COLO668 (cell line): ENCODE measurements at regions not wholly inside any gene's neighbourhood (a gene's known extent, or its start where the extent isn't known, plus 50 kb on each side); places are given as distances from the start of the nearest gene placed in this dataset.
"Not testable (repeated sequence)": the region's sequence is repeated elsewhere in the genome, so short reads cannot be mapped to it uniquely, and the experiment has no call there.

ENCODE experiments used
- DNase-seq: peaks from one replicate; lab custom pipeline; 2025; ENCODE audit not compliant: unreplicated experiment; lab: John Stamatoyannopoulos, UW

GRCh38 chr7:113405296-113406056 lies 287.1 kb upstream of the SMIM30 start:
- no peak for DNase-seq

GRCh38 chr7:113404245-113404644 lies 285.9 kb upstream of the SMIM30 start:
- no peak for DNase-seq

GRCh38 chr7:113402482-113402881 lies 284.1 kb upstream of the SMIM30 start:
- no peak for DNase-seq

- no peak for DNase-seq
Measured at GRCh38 chr7:113402005-113402404, 283.7 kb upstream of the SMIM30 start.

- no peak for DNase-seq
Measured at GRCh38 chr7:113394856-113395255, 276.5 kb upstream of the SMIM30 start.

- no peak for DNase-seq
Measured at GRCh38 chr7:113392841-113393540, 274.6 kb upstream of the SMIM30 start.

GRCh38 chr7:113392421-113392820 lies 274.1 kb upstream of the SMIM30 start:
- no peak for DNase-seq

GRCh38 chr7:113389112-113389646 lies 270.8 kb upstream of the SMIM30 start:
- no peak for DNase-seq

- no peak for DNase-seq
Measured at GRCh38 chr7:113383638-113384037, 265.3 kb upstream of the SMIM30 start.

- no peak for DNase-seq
Measured at GRCh38 chr7:113379746-113380145, 261.4 kb upstream of the SMIM30 start.

GRCh38 chr7:113374955-113375354 lies 256.6 kb upstream of the SMIM30 start:
- DNase-seq: no peak

GRCh38 chr7:113373863-113374262 lies 255.5 kb upstream of the SMIM30 start:
- DNase-seq: no peak

GRCh38 chr7:113371416-113372043 lies 253.2 kb upstream of the SMIM30 start:
- DNase-seq: no peak

GRCh38 chr7:113370910-113371309 lies 252.6 kb upstream of the SMIM30 start:
- no peak for DNase-seq

GRCh38 chr7:113368256-113368655 lies 249.9 kb upstream of the SMIM30 start:
- DNase-seq: no peak

GRCh38 chr7:113367041-113367586 lies 248.8 kb upstream of the SMIM30 start:
- DNase-seq: no peak

- DNase-seq: no peak
Measured at GRCh38 chr7:113366122-113366521, 247.8 kb upstream of the SMIM30 start.

GRCh38 chr7:113349339-113349738 lies 231.0 kb upstream of the SMIM30 start:
- no peak for DNase-seq

GRCh38 chr7:113339661-113340060 lies 221.3 kb upstream of the SMIM30 start:
- no peak for DNase-seq

GRCh38 chr7:113338071-113338696 lies 219.8 kb upstream of the SMIM30 start:
- no peak for DNase-seq

GRCh38 chr7:113336838-113337237 lies 218.5 kb upstream of the SMIM30 start:
- not testable (repeated sequence) for DNase-seq
